SK-N-SH (cell line): ENCODE measurements at regions not wholly inside any gene's neighbourhood (a gene's known extent, or its start where the extent isn't known, plus 50 kb on each side); places are given as distances from the start of the nearest gene placed in this dataset.

Experiments
- ELF1 ChIP-seq: IDR thresholded peaks from 2 replicates; pipeline ENCODE4 v1.4.0; 2012
- EP300 ChIP-seq, 2 experiments: IDR thresholded peaks; 2 replicates each; pipeline versions ENCODE4 v1.4.0 to v1.6.1; 2012; ENCODE audit warnings: borderline replicate concordance in 1 of 2, low read depth in 1 of 2, low read length in 1 of 2
- FOSL2 ChIP-seq: IDR thresholded peaks from 2 replicates; pipeline ENCODE4 v1.4.0; 2012; ENCODE audit warnings: low read depth, mild to moderate bottlenecking, moderate library complexity, borderline replicate concordance
- MXI1 ChIP-seq: IDR thresholded peaks from 2 replicates; pipeline ENCODE4 v1.6.1; 2012; ENCODE audit warnings: mild to moderate bottlenecking, low read depth, low read length, improper control_type of control experiment
- NRF1 ChIP-seq: IDR thresholded peaks from 2 replicates; pipeline ENCODE4 v1.6.1; 2012; ENCODE audit warnings: low read depth, mild to moderate bottlenecking, low read length
- POLR2AphosphoS5 ChIP-seq: IDR thresholded peaks from 2 replicates; pipeline ENCODE4 v1.6.1; 2012; ENCODE audit warnings: low read depth, low read length
- RFX5 ChIP-seq: IDR thresholded peaks from 2 replicates; pipeline ENCODE4 v1.6.1; 2012; ENCODE audit warnings: mild to moderate bottlenecking, improper control_type of control experiment, low read length
- SMC3 ChIP-seq: IDR thresholded peaks from 2 replicates; pipeline ENCODE4 v1.6.1; 2012; ENCODE audit warnings: low read depth, low read length, improper control_type of control experiment
- TEAD4 ChIP-seq: IDR thresholded peaks from 2 replicates; pipeline ENCODE4 v1.4.0; 2012; ENCODE audit warnings: mild to moderate bottlenecking, borderline replicate concordance; ENCODE audit not compliant: insufficient read depth
- YY1 ChIP-seq: IDR thresholded peaks from 2 replicates; pipeline ENCODE4 v1.4.0; 2012; ENCODE audit warnings: low read depth, mild to moderate bottlenecking
- TF ChIP-seq, protein P1 (sequence below): fragments of 200-600 bp; sonication (generic); IDR thresholded peaks from 2 replicates; pipeline ENCODE4 v1.6.1; 2017; ENCODE audit warnings: antibody characterized with exemption, mild to moderate bottlenecking, moderate library complexity
- TF ChIP-seq, protein P2 (sequence below): IDR thresholded peaks from 2 replicates; pipeline ENCODE4 v1.6.1; 2012; ENCODE audit warnings: mild to moderate bottlenecking, low read depth, low read length, moderate library complexity

- TF ChIP-seq POLR2AphosphoS5 (no peak), SMC3 (no peak), ELF1 (no peak), YY1 (no peak), TEAD4 (no peak), RFX5 (no peak), MXI1 (no peak), EP300 (IDR thresholded peaks at IDR 0.05; ENCODE audit: borderline replicate concordance in 1 of 2, low read depth in 1 of 2, low read length in 1 of 2) (no peak), FOSL2 (no peak), NRF1 (no peak)
- TF ChIP-seq, protein P1, sequence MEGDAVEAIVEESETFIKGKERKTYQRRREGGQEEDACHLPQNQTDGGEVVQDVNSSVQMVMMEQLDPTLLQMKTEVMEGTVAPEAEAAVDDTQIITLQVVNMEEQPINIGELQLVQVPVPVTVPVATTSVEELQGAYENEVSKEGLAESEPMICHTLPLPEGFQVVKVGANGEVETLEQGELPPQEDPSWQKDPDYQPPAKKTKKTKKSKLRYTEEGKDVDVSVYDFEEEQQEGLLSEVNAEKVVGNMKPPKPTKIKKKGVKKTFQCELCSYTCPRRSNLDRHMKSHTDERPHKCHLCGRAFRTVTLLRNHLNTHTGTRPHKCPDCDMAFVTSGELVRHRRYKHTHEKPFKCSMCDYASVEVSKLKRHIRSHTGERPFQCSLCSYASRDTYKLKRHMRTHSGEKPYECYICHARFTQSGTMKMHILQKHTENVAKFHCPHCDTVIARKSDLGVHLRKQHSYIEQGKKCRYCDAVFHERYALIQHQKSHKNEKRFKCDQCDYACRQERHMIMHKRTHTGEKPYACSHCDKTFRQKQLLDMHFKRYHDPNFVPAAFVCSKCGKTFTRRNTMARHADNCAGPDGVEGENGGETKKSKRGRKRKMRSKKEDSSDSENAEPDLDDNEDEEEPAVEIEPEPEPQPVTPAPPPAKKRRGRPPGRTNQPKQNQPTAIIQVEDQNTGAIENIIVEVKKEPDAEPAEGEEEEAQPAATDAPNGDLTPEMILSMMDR: no peak
- TF ChIP-seq, protein P2, sequence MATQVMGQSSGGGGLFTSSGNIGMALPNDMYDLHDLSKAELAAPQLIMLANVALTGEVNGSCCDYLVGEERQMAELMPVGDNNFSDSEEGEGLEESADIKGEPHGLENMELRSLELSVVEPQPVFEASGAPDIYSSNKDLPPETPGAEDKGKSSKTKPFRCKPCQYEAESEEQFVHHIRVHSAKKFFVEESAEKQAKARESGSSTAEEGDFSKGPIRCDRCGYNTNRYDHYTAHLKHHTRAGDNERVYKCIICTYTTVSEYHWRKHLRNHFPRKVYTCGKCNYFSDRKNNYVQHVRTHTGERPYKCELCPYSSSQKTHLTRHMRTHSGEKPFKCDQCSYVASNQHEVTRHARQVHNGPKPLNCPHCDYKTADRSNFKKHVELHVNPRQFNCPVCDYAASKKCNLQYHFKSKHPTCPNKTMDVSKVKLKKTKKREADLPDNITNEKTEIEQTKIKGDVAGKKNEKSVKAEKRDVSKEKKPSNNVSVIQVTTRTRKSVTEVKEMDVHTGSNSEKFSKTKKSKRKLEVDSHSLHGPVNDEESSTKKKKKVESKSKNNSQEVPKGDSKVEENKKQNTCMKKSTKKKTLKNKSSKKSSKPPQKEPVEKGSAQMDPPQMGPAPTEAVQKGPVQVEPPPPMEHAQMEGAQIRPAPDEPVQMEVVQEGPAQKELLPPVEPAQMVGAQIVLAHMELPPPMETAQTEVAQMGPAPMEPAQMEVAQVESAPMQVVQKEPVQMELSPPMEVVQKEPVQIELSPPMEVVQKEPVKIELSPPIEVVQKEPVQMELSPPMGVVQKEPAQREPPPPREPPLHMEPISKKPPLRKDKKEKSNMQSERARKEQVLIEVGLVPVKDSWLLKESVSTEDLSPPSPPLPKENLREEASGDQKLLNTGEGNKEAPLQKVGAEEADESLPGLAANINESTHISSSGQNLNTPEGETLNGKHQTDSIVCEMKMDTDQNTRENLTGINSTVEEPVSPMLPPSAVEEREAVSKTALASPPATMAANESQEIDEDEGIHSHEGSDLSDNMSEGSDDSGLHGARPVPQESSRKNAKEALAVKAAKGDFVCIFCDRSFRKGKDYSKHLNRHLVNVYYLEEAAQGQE: no peak
These were observed 1020.6 kb downstream of the BCL11A start for GRCh38 chr2:59532808-59533207.
